OCI-LY1 (cell line): ENCODE measurements at regions not wholly inside any gene's neighbourhood (a gene's known extent, or its start where the extent isn't known, plus 50 kb on each side); places are given as distances from the start of the nearest gene placed in this dataset.

Source experiments
- H2AFZ ChIP-seq: fragments of 200-600 bp; sonication (generic), shearing (Covaris generic); 2 replicates; pipeline ENCODE4 v1.6.0; 2014; ENCODE audit warnings: antibody characterized with exemption, mild to moderate bottlenecking, low read length
- H3F3A ChIP-seq: fragments of 200-600 bp; sonication (generic), shearing (Covaris generic); 2 replicates; pipeline ENCODE4 v1.6.0; 2014; ENCODE audit warnings: mild to moderate bottlenecking, antibody characterized with exemption, low read length, moderate library complexity; ENCODE audit not compliant: insufficient read depth
- H3K27ac ChIP-seq: fragments of 200-600 bp; sonication (generic); 2 replicates; pipeline ENCODE4 v1.5.1; 2014; ENCODE audit warnings: low read length, mixed run types, mild to moderate bottlenecking, low read depth; ENCODE audit not compliant: poor library complexity, severe bottlenecking
- H3K27me3 ChIP-seq: fragments of 200-600 bp; sonication (generic); 2 replicates; pipeline ENCODE4 v1.6.0; 2014; ENCODE audit warnings: antibody characterized with exemption, mild to moderate bottlenecking, low read length, moderate library complexity; ENCODE audit not compliant: insufficient read depth
- H3K36me3 ChIP-seq: fragments of 200-600 bp; sonication (generic); 2 replicates; pipeline ENCODE4 v1.6.1; 2014; ENCODE audit warnings: mild to moderate bottlenecking, antibody characterized with exemption, low read length, moderate library complexity, mixed read lengths; ENCODE audit not compliant: insufficient read depth
- H3K4me1 ChIP-seq: fragments of 200-600 bp; sonication (generic); 2 replicates; pipeline ENCODE4 v1.5.1; 2014; ENCODE audit warnings: mild to moderate bottlenecking, low read length, moderate library complexity; ENCODE audit not compliant: insufficient read depth, severe bottlenecking
- H3K4me2 ChIP-seq: fragments of 200-600 bp; sonication (generic), shearing (Covaris generic); 2 replicates; pipeline ENCODE4 v1.6.1; 2014; ENCODE audit warnings: low read length
- H3K4me3 ChIP-seq: fragments of 200-600 bp; sonication (generic); 2 replicates; pipeline ENCODE4 v1.5.1; 2014; ENCODE audit warnings: low read length, low read depth, mild to moderate bottlenecking, mixed read lengths; ENCODE audit not compliant: poor library complexity, severe bottlenecking
- H3K79me2 ChIP-seq: fragments of 200-600 bp; shearing (Covaris generic); 2 replicates; pipeline ENCODE4 v1.6.1; 2016; ENCODE audit warnings: mixed run types, low read length, mixed read lengths; ENCODE audit not compliant: insufficient read depth
- H3K9ac ChIP-seq: fragments of 200-600 bp; sonication (generic), shearing (Covaris generic); 2 replicates; pipeline ENCODE4 v1.6.1; 2014; ENCODE audit warnings: mild to moderate bottlenecking, low read length, mixed read lengths
- H3K9me2 ChIP-seq: fragments of 200-600 bp; sonication (generic), shearing (Covaris generic); 2 replicates; pipeline ENCODE4 v1.6.1; 2014; ENCODE audit warnings: low read depth, mild to moderate bottlenecking, low read length, mixed read lengths
- H3K9me3 ChIP-seq: fragments of 200-600 bp; shearing (Covaris generic); 2 replicates; pipeline ENCODE4 v1.6.1; 2014; ENCODE audit warnings: low read length, mixed read lengths
- H4K20me1 ChIP-seq: fragments of 200-600 bp; sonication (generic), shearing (Covaris generic); 2 replicates; pipeline ENCODE4 v1.6.0; 2016; ENCODE audit warnings: mild to moderate bottlenecking, low read length; ENCODE audit not compliant: insufficient read depth
- EZH2 ChIP-seq: fragments of 200-600 bp; sonication (generic), shearing (Covaris generic); IDR thresholded peaks from 2 replicates; pipeline ENCODE4 v1.8.0; 2017; ENCODE audit warnings: borderline replicate concordance, mixed run types, mild to moderate bottlenecking, antibody characterized with exemption, low read length, moderate library complexity, mixed read lengths
- TF ChIP-seq, protein P1 (sequence below): fragments of 200-600 bp; sonication (generic), shearing (Covaris generic); IDR thresholded peaks from 2 replicates; pipeline ENCODE4 v1.5.1; 2017; ENCODE audit warnings: mild to moderate bottlenecking, antibody characterized with exemption, low read length, moderate library complexity, mixed read lengths

DNA sequence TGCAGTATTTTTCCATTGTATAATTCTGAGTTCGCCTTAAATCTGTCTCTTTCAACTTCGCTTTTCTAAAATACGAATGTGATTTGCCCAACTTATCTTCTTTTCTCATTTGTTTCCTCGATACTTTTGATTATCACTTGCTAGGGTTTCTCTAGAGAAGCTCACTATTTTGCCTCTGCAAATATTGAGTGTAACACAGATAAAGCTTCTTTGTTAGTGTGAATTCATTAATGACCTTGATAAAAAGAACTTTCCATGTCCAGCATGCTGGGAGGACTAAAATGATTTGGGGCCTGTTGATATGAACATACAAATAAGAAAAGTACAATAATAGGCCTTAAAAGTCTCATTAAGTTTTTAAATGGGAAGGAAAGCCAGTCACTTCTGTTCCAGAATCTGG lies 303.3 kb downstream of the MAP2K6 start:
- Histone ChIP-seq H3K9me3 (no peaks in the 10 kb centered on the region), H3F3A (no peaks in the 10 kb centered on the region), H3K79me2 (no peaks in the 10 kb centered on the region), H3K9me2 (no peaks in the 10 kb centered on the region), H3K27me3 (no peaks in the 10 kb centered on the region), H3K4me1 (no peaks in the 10 kb centered on the region), H3K4me3 (no peak overlapping the region), H3K4me2 (no peak overlapping the region), H3K36me3 (no peaks in the 10 kb centered on the region), H2AFZ (no peak overlapping the region), H4K20me1 (no peaks in the 10 kb centered on the region), H3K9ac (no peak overlapping the region), H3K27ac (no peak overlapping the region)
- TF ChIP-seq EZH2 = no peak
- TF ChIP-seq, protein P1, sequence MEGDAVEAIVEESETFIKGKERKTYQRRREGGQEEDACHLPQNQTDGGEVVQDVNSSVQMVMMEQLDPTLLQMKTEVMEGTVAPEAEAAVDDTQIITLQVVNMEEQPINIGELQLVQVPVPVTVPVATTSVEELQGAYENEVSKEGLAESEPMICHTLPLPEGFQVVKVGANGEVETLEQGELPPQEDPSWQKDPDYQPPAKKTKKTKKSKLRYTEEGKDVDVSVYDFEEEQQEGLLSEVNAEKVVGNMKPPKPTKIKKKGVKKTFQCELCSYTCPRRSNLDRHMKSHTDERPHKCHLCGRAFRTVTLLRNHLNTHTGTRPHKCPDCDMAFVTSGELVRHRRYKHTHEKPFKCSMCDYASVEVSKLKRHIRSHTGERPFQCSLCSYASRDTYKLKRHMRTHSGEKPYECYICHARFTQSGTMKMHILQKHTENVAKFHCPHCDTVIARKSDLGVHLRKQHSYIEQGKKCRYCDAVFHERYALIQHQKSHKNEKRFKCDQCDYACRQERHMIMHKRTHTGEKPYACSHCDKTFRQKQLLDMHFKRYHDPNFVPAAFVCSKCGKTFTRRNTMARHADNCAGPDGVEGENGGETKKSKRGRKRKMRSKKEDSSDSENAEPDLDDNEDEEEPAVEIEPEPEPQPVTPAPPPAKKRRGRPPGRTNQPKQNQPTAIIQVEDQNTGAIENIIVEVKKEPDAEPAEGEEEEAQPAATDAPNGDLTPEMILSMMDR = no peak

GRCh38 chr17:69719474-69720048 lies 305.1 kb downstream of the MAP2K6 start:
- no peak overlapping the region for H3K9ac ChIP-seq
- no peaks in the 10 kb centered on the region for H3K9me2 ChIP-seq
- H3K27ac ChIP-seq = no peak overlapping the region
- H3K4me3 ChIP-seq = no peak overlapping the region
- no peak for TF ChIP-seq EZH2
- TF ChIP-seq, protein P1 = no peak
- no peak overlapping the region for H2AFZ ChIP-seq
- no peaks in the 10 kb centered on the region for H4K20me1 ChIP-seq
- no peaks in the 10 kb centered on the region for H3K36me3 ChIP-seq
- no peaks in the 10 kb centered on the region for H3F3A ChIP-seq
- no peaks in the 10 kb centered on the region for H3K79me2 ChIP-seq
- H3K4me1 ChIP-seq = no peaks in the 10 kb centered on the region
- no peak overlapping the region for H3K4me2 ChIP-seq
- no peaks in the 10 kb centered on the region for H3K9me3 ChIP-seq
- H3K27me3 ChIP-seq = no peaks in the 10 kb centered on the region

DNA sequence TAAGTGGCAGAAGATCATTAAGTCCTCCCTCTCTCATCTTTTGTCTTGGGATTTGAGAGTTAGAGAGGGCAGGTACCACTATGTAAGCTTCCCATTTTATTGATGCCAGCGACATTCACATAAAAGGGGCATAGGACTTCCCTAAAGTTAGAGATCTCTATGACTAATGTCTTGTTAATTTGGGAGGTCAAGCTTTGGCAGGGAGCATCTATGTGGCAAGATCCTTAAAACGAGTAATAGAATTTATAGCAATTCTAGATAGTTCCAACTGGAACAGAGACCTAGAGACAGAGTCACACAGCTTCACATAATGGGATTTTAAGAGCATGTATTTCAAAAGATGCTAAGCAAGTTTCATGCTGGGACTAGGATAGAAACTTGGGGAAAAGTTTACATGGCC lies 308.0 kb downstream of the MAP2K6 start:
- H3K4me1 ChIP-seq = no peaks in the 10 kb centered on the region
- H3K4me3 ChIP-seq = no peak overlapping the region
- no peak overlapping the region for H3K4me2 ChIP-seq
- no peaks in the 10 kb centered on the region for H3K27me3 ChIP-seq
- no peaks in the 10 kb centered on the region for H4K20me1 ChIP-seq
- TF ChIP-seq, protein P1 = no peak
- no peak for TF ChIP-seq EZH2
- H3K27ac ChIP-seq = no peak overlapping the region
- no peak overlapping the region for H3K9ac ChIP-seq
- H3K9me2 ChIP-seq = no peaks in the 10 kb centered on the region
- H3K79me2 ChIP-seq = no peaks in the 10 kb centered on the region
- no peak overlapping the region for H2AFZ ChIP-seq
- H3F3A ChIP-seq = no peaks in the 10 kb centered on the region
- no peaks in the 10 kb centered on the region for H3K9me3 ChIP-seq
- H3K36me3 ChIP-seq = no peaks in the 10 kb centered on the region
